HCT116 (cell line): ENCODE measurements at regions not wholly inside any gene's neighbourhood (a gene's known extent, or its start where the extent isn't known, plus 50 kb on each side); places are given as distances from the start of the nearest gene placed in this dataset.

Experiments used
- RAD21 ChIP-seq: IDR thresholded peaks from 2 replicates; pipeline ENCODE4 v1.6.1; 2012; ENCODE audit warnings: low read depth, mild to moderate bottlenecking
- ZFX ChIP-seq: fragments of 450-650 bp; IDR thresholded peaks from 2 replicates; pipeline ENCODE4 v1.6.1; 2017

DNA sequence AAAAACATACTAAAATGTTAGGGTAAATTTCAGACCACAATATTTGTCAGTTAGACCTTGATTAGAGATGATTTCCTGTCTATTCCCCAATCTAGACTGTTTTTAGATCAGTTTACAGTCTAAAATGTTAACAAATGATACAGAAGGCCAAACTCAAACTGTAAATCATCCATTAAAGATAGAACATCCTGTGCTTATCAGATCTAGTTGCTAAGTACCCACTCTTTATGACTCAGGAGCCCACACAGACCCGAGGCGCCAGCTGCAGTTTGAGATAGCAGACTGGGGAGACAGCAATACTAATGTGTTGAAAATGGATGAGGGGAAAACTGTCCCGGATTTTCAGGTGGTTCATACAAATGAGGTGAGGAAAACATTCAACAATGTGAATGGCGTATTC lies 113.3 kb downstream of the SCG2 start:
- TF ChIP-seq RAD21 (no peak), ZFX (no peak)
